OCI-LY1 (cell line): ENCODE measurements at regions not wholly inside any gene's neighbourhood (a gene's known extent, or its start where the extent isn't known, plus 50 kb on each side); places are given as distances from the start of the nearest gene placed in this dataset.

Source experiments
- H2AFZ ChIP-seq: fragments of 200-600 bp; sonication (generic), shearing (Covaris generic); 2 replicates; pipeline ENCODE4 v1.6.0; 2014; ENCODE audit warnings: antibody characterized with exemption, mild to moderate bottlenecking, low read length
- H3F3A ChIP-seq: fragments of 200-600 bp; sonication (generic), shearing (Covaris generic); 2 replicates; pipeline ENCODE4 v1.6.0; 2014; ENCODE audit warnings: mild to moderate bottlenecking, antibody characterized with exemption, low read length, moderate library complexity; ENCODE audit not compliant: insufficient read depth
- H3K27ac ChIP-seq: fragments of 200-600 bp; sonication (generic); 2 replicates; pipeline ENCODE4 v1.5.1; 2014; ENCODE audit warnings: low read length, mixed run types, mild to moderate bottlenecking, low read depth; ENCODE audit not compliant: poor library complexity, severe bottlenecking
- H3K27me3 ChIP-seq: fragments of 200-600 bp; sonication (generic); 2 replicates; pipeline ENCODE4 v1.6.0; 2014; ENCODE audit warnings: antibody characterized with exemption, mild to moderate bottlenecking, low read length, moderate library complexity; ENCODE audit not compliant: insufficient read depth
- H3K36me3 ChIP-seq: fragments of 200-600 bp; sonication (generic); 2 replicates; pipeline ENCODE4 v1.6.1; 2014; ENCODE audit warnings: mild to moderate bottlenecking, antibody characterized with exemption, low read length, moderate library complexity, mixed read lengths; ENCODE audit not compliant: insufficient read depth
- H3K4me1 ChIP-seq: fragments of 200-600 bp; sonication (generic); 2 replicates; pipeline ENCODE4 v1.5.1; 2014; ENCODE audit warnings: mild to moderate bottlenecking, low read length, moderate library complexity; ENCODE audit not compliant: insufficient read depth, severe bottlenecking
- H3K4me2 ChIP-seq: fragments of 200-600 bp; sonication (generic), shearing (Covaris generic); 2 replicates; pipeline ENCODE4 v1.6.1; 2014; ENCODE audit warnings: low read length
- H3K4me3 ChIP-seq: fragments of 200-600 bp; sonication (generic); 2 replicates; pipeline ENCODE4 v1.5.1; 2014; ENCODE audit warnings: low read length, low read depth, mild to moderate bottlenecking, mixed read lengths; ENCODE audit not compliant: poor library complexity, severe bottlenecking
- H3K79me2 ChIP-seq: fragments of 200-600 bp; shearing (Covaris generic); 2 replicates; pipeline ENCODE4 v1.6.1; 2016; ENCODE audit warnings: mixed run types, low read length, mixed read lengths; ENCODE audit not compliant: insufficient read depth
- H3K9ac ChIP-seq: fragments of 200-600 bp; sonication (generic), shearing (Covaris generic); 2 replicates; pipeline ENCODE4 v1.6.1; 2014; ENCODE audit warnings: mild to moderate bottlenecking, low read length, mixed read lengths
- H3K9me2 ChIP-seq: fragments of 200-600 bp; sonication (generic), shearing (Covaris generic); 2 replicates; pipeline ENCODE4 v1.6.1; 2014; ENCODE audit warnings: low read depth, mild to moderate bottlenecking, low read length, mixed read lengths
- H3K9me3 ChIP-seq: fragments of 200-600 bp; shearing (Covaris generic); 2 replicates; pipeline ENCODE4 v1.6.1; 2014; ENCODE audit warnings: low read length, mixed read lengths
- H4K20me1 ChIP-seq: fragments of 200-600 bp; sonication (generic), shearing (Covaris generic); 2 replicates; pipeline ENCODE4 v1.6.0; 2016; ENCODE audit warnings: mild to moderate bottlenecking, low read length; ENCODE audit not compliant: insufficient read depth
- EZH2 ChIP-seq: fragments of 200-600 bp; sonication (generic), shearing (Covaris generic); IDR thresholded peaks from 2 replicates; pipeline ENCODE4 v1.8.0; 2017; ENCODE audit warnings: borderline replicate concordance, mixed run types, mild to moderate bottlenecking, antibody characterized with exemption, low read length, moderate library complexity, mixed read lengths
- TF ChIP-seq, protein P1 (sequence below): fragments of 200-600 bp; sonication (generic), shearing (Covaris generic); IDR thresholded peaks from 2 replicates; pipeline ENCODE4 v1.5.1; 2017; ENCODE audit warnings: mild to moderate bottlenecking, antibody characterized with exemption, low read length, moderate library complexity, mixed read lengths

DNA sequence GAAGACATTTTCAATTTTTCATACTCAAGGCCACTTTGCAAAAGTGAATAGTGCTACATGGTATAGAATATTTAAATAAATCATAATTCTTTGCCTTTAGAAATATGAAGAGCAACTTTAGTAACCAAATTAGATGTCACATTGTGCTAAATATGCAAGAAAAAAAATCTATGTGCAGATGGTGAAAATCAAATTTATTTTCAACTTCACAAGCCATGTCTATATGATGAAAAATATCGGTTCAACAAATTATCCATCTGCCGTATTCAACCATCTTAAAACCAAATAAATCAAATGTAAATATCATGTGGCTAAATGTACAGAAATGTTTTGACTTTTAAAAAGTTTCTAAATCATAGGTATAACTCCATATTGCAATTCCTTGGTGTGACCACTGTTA, 398.2 kb downstream of the PABPC4L start:
- Histone ChIP-seq H3K27ac (no peak overlapping the region), H2AFZ (no peak overlapping the region), H3F3A (peaks cover 3% of the 10 kb centered on the region; the same call in 1 of the 2 replicates), H3K9ac (no peak overlapping the region), H3K4me2 (no peak overlapping the region), H4K20me1 (no peaks in the 10 kb centered on the region), H3K36me3 (no peaks in the 10 kb centered on the region), H3K79me2 (no peaks in the 10 kb centered on the region), H3K27me3 (no peaks in the 10 kb centered on the region), H3K4me1 (peaks cover 14% of the 10 kb centered on the region), H3K9me2 (no peaks in the 10 kb centered on the region), H3K4me3 (no peak overlapping the region), H3K9me3 (0 out of 2 replicates have a peak, but pooled peaks cover 2% of the 10 kb centered on the region)
- TF ChIP-seq, protein P1, sequence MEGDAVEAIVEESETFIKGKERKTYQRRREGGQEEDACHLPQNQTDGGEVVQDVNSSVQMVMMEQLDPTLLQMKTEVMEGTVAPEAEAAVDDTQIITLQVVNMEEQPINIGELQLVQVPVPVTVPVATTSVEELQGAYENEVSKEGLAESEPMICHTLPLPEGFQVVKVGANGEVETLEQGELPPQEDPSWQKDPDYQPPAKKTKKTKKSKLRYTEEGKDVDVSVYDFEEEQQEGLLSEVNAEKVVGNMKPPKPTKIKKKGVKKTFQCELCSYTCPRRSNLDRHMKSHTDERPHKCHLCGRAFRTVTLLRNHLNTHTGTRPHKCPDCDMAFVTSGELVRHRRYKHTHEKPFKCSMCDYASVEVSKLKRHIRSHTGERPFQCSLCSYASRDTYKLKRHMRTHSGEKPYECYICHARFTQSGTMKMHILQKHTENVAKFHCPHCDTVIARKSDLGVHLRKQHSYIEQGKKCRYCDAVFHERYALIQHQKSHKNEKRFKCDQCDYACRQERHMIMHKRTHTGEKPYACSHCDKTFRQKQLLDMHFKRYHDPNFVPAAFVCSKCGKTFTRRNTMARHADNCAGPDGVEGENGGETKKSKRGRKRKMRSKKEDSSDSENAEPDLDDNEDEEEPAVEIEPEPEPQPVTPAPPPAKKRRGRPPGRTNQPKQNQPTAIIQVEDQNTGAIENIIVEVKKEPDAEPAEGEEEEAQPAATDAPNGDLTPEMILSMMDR = no peak
- no peak for TF ChIP-seq EZH2

DNA sequence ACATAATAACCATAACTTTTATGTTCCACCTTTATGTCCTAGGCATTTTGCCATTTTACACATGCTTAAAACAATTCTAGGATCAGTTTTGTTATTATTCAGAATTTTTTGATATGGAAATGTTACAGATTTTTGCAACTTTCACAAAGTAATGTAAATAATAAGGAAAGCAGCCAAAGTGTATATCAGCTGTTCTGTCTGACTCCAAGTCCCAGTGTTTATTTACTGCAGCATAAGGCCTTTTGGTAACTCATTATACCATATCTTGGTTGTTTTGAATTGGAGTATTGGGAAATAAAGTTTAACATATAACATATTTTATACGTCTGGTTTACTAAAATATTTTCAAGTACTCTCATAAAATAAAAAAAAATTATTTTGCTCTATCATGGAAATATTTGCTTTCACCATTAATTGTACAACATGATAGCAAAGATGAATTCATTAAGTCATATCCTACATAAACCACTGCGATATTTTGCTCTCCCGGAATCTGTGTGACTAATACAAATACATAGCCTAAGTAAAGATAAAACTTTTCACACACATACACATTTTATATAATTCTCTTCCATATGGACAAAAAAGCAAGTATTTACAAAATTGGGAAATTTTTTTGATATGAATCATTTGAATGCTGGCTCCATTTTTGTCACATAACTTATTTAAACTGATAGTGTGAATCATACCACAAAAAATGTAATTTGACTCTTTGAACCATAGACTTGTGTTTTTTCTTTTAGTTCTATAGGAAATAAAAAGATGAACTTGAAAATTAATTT, 399.0 kb downstream of the PABPC4L start:
- TF ChIP-seq, protein P1 = no peak
- no peak for TF ChIP-seq EZH2

DNA sequence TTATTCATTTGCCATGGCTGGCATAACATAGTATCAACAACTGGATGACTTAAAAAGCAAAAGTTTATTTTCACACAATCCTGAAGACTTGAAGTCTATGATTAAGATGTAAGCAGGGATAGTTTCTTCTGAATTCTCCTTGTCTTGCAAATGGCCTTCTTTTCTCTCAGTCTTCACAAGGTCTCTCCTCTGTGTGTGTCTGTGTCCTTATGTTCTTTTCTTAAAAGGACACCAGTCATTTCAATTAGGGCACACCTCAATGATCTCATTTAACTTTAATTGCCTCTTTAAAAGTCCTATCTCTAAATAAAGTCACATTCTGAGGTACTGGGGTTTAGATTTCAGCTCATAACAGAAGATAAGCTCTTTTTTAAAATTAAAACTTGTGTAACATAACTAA, 399.7 kb downstream of the PABPC4L start:
- Histone ChIP-seq H3K9ac (no peak overlapping the region), H3F3A (peaks cover 3% of the 10 kb centered on the region; the same call in 1 of the 2 replicates), H3K27ac (peak overlapping the region; percentile 56), H3K4me2 (no peak overlapping the region), H3K9me3 (0 out of 2 replicates have a peak, but pooled peaks cover 2% of the 10 kb centered on the region), H3K27me3 (no peaks in the 10 kb centered on the region), H3K9me2 (no peaks in the 10 kb centered on the region), H2AFZ (peak overlapping the region; percentile 92; the same call in 1 of the 2 replicates), H4K20me1 (no peaks in the 10 kb centered on the region), H3K4me1 (peaks cover 4% of the 10 kb centered on the region), H3K79me2 (no peaks in the 10 kb centered on the region), H3K4me3 (no peak overlapping the region), H3K36me3 (no peaks in the 10 kb centered on the region)
- TF ChIP-seq, protein P1 = no peak
- TF ChIP-seq EZH2 = no peak

More for the DNA sequence above, 399.0 kb downstream of the PABPC4L start:
- Histone ChIP-seq H3K27me3 (no peaks in the 10 kb centered on the region), H3F3A (peaks cover 3% of the 10 kb centered on the region; the same call in 1 of the 2 replicates), H3K9me3 (0 out of 2 replicates have a peak, but pooled peaks cover 2% of the 10 kb centered on the region), H3K36me3 (no peaks in the 10 kb centered on the region), H3K4me1 (peaks cover 7% of the 10 kb centered on the region), H3K9me2 (no peaks in the 10 kb centered on the region), H3K27ac (no peak overlapping the region), H4K20me1 (no peaks in the 10 kb centered on the region), H3K4me2 (no peak overlapping the region), H3K9ac (no peak overlapping the region), H3K4me3 (no peak overlapping the region), H2AFZ (no peak overlapping the region), H3K79me2 (no peaks in the 10 kb centered on the region)
